Tibial nerve (tissue), 3 donors: ENCODE measurements at regions not wholly inside any gene's neighbourhood (a gene's known extent, or its start where the extent isn't known, plus 50 kb on each side); places are given as distances from the start of the nearest gene placed in this dataset.

Experiments used
- CTCF ChIP-seq, 5 experiments: fragments of 200-600 bp in 3 of 5; fragments of 450-650 bp in 2 of 5; sonication (generic) in 3 of 5; IDR thresholded peaks; one replicate each; pipeline ENCODE4 v1.5.1; 2016 to 2019; ENCODE audit warnings: antibody characterized with exemption in 5 of 5, mild to moderate bottlenecking in 3 of 5, moderate library complexity in 2 of 5
- POLR2A ChIP-seq, 2 donors: fragments of 450-650 bp; IDR thresholded peaks; one replicate each; pipeline ENCODE4 v1.6.1; 2017; ENCODE audit warnings: antibody characterized with exemption in 2 of 2, mild to moderate bottlenecking in 2 of 2, moderate library complexity in 2 of 2

GRCh38 chr4:111793433-111794091 is 351.7 kb upstream of the FAM241A start:
- TF ChIP-seq CTCF (IDR thresholded peaks at IDR 0.05) (no peak), POLR2A (IDR thresholded peaks at IDR 0.05) (no peak)
